NCI-H1417 treated with DMSO at 0.1 percent for 48 hours (cell line): ENCODE measurements at regions not wholly inside any gene's neighbourhood (a gene's known extent, or its start where the extent isn't known, plus 50 kb on each side); places are given as distances from the start of the nearest gene placed in this dataset.

Experiments used
- DNase-seq: peaks from one replicate; lab custom pipeline; 2025; lab: John Stamatoyannopoulos, UW

DNA sequence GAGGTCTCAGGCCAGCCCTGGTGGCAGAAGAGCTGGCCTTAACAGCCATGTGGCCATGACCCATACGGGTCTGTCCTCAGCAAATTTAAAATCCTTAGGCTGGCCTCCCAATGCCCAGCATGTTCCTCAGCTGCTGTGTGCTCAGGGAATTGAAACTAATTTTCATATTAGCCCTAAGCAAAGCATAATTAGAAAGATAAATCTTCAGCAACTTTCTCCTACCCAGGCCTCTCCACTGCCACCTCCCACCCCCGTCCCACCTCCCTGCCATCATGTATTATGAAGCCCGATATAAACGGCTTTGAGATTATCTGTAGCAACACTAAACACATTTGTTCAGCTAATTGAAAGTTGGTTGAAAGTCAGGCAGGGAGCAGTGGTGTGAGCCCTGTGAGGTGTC lies 178.8 kb upstream of the NTM start:
- no peak for DNase-seq

GRCh38 chr11:131192628-131193027 lies 177.8 kb upstream of the NTM start:
- DNase-seq: no peak

DNA sequence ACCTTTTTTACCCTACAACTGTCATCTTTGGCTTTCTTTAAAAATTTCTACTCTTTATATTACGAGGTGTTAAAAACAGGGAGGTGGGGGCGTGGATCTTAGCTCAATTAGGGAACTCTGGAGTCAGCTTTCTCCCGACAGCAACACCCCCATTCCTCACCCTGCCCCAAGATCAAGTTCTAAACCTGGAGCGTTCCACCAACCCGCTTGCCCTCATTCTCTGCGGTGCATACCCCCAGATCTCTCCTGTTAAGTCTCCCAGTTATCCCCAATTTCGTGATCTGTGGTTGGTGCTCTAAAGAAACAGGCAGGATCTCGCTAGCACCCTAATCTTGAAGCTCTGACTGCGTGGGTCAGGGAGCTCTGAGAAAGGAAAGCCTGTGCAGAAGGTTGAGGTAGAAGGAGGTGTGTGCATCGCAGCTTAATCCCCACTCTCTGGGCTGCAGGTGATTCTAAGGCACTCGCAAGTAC lies 177.3 kb upstream of the NTM start:
- no peak for DNase-seq

- DNase-seq: no peak
Measured at GRCh38 chr11:131194726-131195125, 175.7 kb upstream of the NTM start.

DNA sequence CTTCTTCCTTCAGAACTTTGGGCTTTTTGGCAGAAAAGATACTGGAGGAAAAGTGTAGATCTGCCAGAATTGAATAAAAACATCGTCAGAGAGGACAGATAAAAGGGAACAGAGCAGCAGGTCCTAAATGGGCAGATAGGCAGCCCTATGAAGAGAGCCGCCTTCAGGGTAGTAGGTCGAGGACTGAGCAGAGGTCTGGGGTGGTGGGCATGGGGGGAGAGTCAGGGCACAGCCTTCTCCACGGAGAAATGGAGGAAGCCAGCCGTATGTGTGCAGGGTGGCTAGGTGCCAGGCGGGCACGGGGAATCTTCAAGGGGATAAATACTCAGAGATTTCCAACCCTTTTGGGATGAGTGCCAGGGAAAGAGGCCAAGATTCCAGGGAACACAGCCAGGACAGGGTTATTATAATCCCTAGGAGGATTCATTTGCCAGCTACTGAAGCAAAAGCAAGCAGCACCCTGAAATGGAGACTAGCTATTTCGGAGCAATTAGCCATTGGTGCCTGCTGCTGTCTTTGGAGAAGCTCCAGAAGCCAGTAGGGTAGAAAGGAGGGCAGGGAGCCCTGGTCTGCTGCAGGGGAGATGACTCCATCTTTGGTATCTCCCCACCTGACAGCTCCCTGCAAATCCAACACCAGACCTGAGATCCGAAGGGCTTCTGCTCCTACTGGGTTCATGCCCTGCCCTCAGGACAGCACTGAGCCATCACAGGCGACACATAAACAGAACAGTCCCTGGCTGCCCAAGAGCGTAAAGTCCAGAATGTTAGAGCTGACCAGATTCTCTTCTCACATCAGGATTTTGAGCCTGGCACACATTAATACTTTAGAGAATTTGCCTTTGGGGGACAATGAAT lies 174.5 kb upstream of the NTM start:
- no peak for DNase-seq

DNA sequence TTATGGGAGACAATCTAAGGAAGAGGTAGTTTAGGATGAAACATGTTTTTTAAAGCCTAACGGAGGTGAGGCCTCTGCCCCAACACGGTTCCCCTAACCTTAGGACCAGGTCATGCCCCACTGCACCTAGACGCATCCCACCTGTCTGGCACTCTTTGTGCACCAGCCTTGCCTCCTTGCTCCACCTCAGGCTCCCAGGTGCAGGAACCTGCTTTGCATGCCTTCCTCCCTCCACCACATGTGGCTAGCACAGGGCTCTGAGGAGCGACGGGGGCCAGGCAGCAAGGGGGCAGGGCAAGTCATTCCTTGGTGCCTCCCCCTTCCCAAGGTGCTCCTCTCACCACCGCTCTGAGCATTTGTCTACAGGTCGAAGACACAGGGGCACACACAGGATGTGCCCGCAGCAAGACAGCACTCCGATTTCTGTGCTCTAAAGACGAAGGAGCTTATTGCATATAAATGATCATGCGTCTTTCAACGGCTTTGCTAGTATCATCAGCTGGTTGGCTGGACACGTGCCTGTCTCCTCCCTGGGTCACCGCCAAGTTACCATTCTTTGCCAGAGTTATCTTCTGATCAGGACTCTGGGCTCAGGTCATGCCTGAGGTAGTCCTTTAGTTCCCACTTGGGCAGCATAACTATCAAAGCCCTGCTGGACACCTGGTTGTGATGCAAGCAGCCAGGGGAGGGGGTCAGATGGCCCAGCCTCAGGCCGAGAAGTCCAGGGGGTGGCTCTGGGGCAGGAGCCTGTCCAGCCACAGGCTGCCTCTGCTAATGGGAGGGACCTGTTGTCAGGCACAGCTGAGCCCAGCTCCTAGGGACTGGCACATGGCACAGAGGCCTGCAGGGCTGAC lies 172.0 kb upstream of the NTM start:
- DNase-seq: no peak

GRCh38 chr11:131199015-131199280 lies 171.5 kb upstream of the NTM start:
- no peak for DNase-seq

GRCh38 chr11:131201674-131202073 lies 168.7 kb upstream of the NTM start:
- no peak for DNase-seq

DNA sequence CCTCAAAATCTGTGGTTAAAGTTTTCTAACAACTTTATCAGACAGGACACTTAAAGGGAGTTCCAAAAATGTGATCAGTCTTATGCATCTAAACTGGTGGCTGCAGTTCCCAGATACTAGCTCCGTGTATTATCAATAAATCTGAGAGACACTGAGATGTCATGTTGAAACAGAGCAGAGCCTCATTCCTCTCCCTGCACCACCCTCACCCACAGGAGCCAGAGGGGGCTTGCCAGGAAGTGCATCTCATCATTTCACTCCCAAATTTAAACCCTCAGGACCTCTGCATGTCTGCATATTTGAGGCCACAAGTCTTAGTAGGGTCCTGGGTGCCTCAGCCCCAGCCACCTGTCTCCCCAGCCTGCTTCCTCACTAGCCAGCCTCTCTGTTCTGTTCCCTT lies 167.4 kb upstream of the NTM start:
- no peak for DNase-seq

GRCh38 chr11:131204282-131204681 lies 166.1 kb upstream of the NTM start:
- no peak for DNase-seq

DNA sequence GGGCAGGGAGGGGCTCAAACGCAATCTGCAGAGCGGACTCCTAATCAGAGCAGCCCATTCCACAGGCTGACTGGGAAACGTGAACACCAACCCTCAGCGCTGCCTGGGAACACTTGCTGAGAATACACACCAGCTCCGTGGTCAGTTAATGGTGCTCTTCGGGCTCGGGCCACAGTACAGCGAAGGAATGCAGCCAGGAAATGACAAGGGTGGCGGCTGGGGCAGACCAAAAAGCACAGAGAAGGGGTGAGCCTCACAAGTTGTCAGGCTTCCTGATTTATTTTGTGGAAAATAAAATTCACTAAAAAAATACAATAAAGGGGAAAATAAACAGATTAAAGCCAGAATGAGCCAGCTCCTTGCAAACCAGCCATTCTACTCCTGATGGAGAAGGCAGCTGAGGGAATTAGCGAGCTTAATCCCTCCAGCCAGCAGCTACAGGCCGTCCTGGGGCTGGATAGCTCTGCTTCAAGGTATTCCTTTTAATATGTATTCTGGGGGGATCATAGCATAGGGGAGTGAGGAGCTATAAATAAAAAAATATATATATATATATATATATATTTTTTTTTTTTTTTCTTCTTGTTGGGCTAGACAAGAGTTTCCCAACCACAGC lies 165.5 kb upstream of the NTM start:
- DNase-seq: no peak

DNA sequence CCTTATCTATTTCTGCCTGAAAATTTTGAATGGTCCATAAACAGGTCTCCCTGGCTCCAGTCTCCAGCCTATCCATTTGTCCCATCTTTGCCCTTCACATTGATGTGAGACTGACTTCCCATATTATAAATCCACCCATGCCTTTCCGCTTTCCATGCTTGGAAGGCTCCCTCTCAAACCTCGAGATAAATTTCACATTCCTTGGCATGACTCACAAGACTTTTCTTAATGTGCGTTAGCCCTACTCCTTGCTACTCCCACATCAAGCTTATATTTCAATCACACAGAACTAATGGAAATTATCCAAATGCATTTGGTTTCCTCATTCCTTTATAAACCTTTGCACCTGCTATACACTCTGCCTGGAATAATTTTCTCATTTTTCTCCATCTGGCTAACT lies 163.7 kb upstream of the NTM start:
- DNase-seq: no peak

- DNase-seq: no peak
Measured at GRCh38 chr11:131207901-131208300, 162.5 kb upstream of the NTM start.

DNA sequence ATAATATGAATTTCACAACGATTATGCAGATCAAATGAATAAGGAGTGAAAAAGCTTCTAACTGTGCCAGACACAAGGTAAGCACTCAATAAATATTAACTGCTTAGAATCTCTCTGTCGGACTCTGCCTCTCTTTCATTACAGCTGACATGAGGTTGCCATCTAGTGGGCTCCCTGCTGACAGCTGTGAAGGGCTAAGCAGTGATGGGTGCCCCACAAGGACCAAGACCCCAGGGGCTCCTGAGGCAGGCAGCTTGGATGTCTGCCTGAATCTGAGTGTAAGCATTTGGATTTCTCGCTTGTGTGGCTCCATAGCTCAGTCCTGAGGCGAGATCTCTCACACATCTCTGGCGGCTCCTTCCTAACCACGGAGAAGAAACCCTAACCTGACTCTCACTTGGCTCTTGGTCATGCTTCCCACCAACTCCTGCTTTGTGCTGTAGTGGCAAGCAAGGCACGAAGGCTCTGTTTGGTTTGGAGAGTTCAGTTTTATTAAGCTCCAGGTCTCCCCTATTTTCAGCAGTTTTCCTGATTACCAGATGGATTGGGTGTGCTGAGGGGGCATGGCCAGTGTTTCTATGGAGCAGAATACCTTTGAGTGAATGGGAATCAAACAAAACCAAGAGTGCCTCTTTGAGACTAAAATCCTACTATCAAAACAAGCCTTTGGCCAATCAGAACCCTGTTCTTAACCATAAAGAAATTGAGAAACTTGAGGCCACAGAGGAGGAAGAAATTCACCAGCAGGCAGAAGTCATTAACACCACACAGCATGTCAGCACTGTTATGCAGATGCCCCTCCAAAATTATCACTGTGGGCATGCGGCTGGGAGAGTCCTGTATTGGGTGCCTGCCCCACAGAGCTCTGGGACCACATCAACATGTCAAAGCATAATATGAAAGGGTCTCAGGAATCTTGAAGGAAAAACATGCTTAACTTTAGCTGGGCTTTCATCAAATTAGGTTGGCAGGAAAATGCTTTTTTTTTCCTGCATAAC lies 152.8 kb upstream of the NTM start:
- no peak for DNase-seq

- DNase-seq: no peak
Measured at GRCh38 chr11:131218542-131218941, 151.9 kb upstream of the NTM start.

DNA sequence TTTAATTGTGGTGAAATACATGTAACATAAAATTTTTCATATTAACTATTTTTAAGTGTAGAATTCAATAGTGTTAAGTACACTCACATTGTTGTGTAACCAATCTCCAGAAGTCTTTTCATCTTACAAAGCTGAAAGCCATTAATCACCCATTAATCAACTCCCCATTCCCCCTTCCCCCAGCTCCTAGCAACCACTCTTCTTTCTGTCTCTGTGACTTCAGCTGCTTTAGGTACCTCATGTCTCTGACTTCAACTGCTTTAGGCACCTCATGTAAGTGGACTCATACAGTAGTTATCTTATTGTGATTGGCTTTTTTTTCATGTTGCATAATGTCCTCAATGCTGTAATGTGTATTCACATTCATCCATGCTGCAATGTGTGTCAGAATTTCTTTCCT lies 150.8 kb upstream of the NTM start:
- DNase-seq: no peak

- DNase-seq: no peak
Measured at GRCh38 chr11:131223198-131223991, 147.0 kb upstream of the NTM start.

DNA sequence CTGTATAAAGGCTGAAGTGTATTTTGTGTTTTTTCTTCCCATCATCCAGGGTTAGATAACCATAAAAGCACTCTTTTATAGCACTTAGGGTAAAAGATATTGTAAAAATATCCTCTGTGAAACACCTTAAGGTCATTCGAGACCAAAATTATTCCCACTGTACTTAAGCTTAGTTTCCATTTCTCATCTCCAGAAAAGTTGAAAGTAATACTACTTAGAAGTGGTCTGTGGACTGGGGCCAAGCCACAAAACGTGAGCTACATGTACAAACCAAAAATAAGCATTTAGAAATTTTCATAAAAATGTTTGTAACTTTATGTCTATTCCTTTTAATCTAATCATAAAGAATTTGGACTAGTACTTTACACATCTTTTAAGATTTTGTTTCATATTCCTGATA lies 142.0 kb upstream of the NTM start:
- no peak for DNase-seq

GRCh38 chr11:131229221-131229620 lies 141.2 kb upstream of the NTM start:
- no peak for DNase-seq

DNA sequence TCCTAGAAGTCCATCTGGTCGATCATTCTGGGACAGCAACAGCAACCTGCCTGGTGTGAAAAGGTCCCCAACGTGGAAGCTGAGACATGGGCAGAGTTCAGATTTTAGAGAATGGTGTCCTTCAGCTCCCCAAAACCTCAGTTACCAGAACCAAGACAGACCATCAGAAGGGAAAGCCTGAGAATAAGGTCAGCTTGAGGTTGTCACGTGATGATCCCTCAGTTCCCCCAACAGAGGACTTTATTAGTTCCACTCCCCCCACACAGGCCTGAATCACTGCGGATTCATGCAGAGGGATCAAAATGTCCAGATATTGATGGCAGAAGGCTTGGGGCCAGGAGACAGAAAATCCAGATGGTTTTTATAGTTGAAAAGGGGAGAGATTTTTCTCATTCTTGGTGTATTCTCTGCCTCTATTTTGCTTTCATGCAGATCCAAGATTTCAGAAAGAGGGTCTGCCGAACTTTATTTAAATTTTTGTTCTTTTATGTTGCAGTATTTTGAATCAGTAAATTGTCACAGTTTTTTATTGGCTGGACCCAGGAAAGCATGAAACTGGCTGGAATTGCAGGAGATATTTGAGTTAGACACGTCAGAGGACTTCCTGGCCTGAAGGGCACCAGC lies 139.0 kb upstream of the NTM start:
- DNase-seq: no peak
